UCSD-AML1 (cell line): ENCODE measurements at regions not wholly inside any gene's neighbourhood (a gene's known extent, or its start where the extent isn't known, plus 50 kb on each side); places are given as distances from the start of the nearest gene placed in this dataset.

ENCODE experiments used
- DNase-seq: peaks from one replicate; lab custom pipeline; 2025; ENCODE audit not compliant: unreplicated experiment; lab: John Stamatoyannopoulos, UW

GRCh38 chr21:25054689-25055088 lies 552.6 kb downstream of the MRPL39 start:
- DNase-seq, result no peak

- no peak for DNase-seq
Measured at GRCh38 chr21:25039461-25040380, 567.6 kb downstream of the MRPL39 start.

GRCh38 chr21:25036775-25037174 lies 570.5 kb downstream of the MRPL39 start:
- DNase-seq, result no peak

GRCh38 chr21:25031750-25032149 lies 575.5 kb downstream of the MRPL39 start:
- no peak for DNase-seq

GRCh38 chr21:25029580-25029979 lies 577.7 kb downstream of the MRPL39 start:
- no peak for DNase-seq

GRCh38 chr21:25025596-25025995 lies 581.7 kb downstream of the MRPL39 start:
- no peak for DNase-seq

- DNase-seq, result no peak
Measured at GRCh38 chr21:25024639-25025038, 582.6 kb downstream of the MRPL39 start.

GRCh38 chr21:25005388-25005787 lies 601.9 kb downstream of the MRPL39 start:
- DNase-seq, result no peak

GRCh38 chr21:25002676-25003075 lies 604.6 kb downstream of the MRPL39 start:
- DNase-seq, result no peak

- no peak for DNase-seq
Measured at GRCh38 chr21:24995216-24995615, 612.1 kb downstream of the MRPL39 start.

GRCh38 chr21:24994717-24995116 lies 612.6 kb downstream of the MRPL39 start:
- DNase-seq, result no peak

GRCh38 chr21:24989516-24989915 lies 617.8 kb downstream of the MRPL39 start:
- DNase-seq, result no peak

GRCh38 chr21:24988941-24989340 lies 618.3 kb downstream of the MRPL39 start:
- DNase-seq, result no peak

- no peak for DNase-seq
Measured at GRCh38 chr21:24976238-24976637, 631.0 kb downstream of the MRPL39 start.

GRCh38 chr21:24969068-24969467 lies 638.2 kb downstream of the MRPL39 start:
- DNase-seq, result no peak

- DNase-seq, result no peak
Measured at GRCh38 chr21:24955275-24955961, 651.9 kb downstream of the MRPL39 start.

GRCh38 chr21:24948186-24948585 lies 659.1 kb downstream of the MRPL39 start:
- no peak for DNase-seq

- DNase-seq, result no peak
Measured at GRCh38 chr21:24945910-24946309, 661.4 kb downstream of the MRPL39 start.

- no peak for DNase-seq
Measured at GRCh38 chr21:24941316-24942185, 665.7 kb downstream of the MRPL39 start.

GRCh38 chr21:24939291-24939690 lies 668.0 kb downstream of the MRPL39 start:
- no peak for DNase-seq

GRCh38 chr21:24938573-24938972 lies 668.7 kb downstream of the MRPL39 start:
- no peak for DNase-seq
